Common myeloid progenitor, CD34-positive (primary cell): ENCODE measurements at regions not wholly inside any gene's neighbourhood (a gene's known extent, or its start where the extent isn't known, plus 50 kb on each side); places are given as distances from the start of the nearest gene placed in this dataset.

Experiments
- CTCF ChIA-PET: fragments of 350-600 bp; sonication (Branson Sonifier 250); formaldehyde crosslinking; loops from one replicate; lab custom pipeline; 2021; ENCODE audit warnings: antibody characterized with exemption; lab: Charles Lee
- POLR2A ChIA-PET: fragments of 350-600 bp; sonication (Branson Sonifier 250); formaldehyde crosslinking; loops from one replicate; lab custom pipeline; 2021; ENCODE audit warnings: antibody characterized with exemption; lab: Charles Lee
- DNase-seq, 3 donors: peaks; one replicate each; pipeline versions ENCODE4 v3.0.0 to v3.0.0-alpha.2; 2013
- H3K27ac ChIP-seq, 2 experiments: 1 replicate in 1 of 2; 2 replicates in 1 of 2; pipeline ENCODE4 v1.7.0; 2013; ENCODE audit warnings: inconsistent platforms in 2 of 2, low read length in 2 of 2, mild to moderate bottlenecking in 2 of 2, low read depth in 1 of 2, moderate library complexity in 1 of 2; ENCODE audit not compliant: severe bottlenecking in 2 of 2, insufficient read depth in 1 of 2, poor library complexity in 1 of 2
- H3K27me3 ChIP-seq, 5 experiments: replicated peaks in 2 of 5; 1 replicate in 3 of 5; 2 replicates in 2 of 5; pipeline versions ENCODE4 v1.6.1 to v1.7.0; 2013; ENCODE audit warnings: low read length in 4 of 5, mild to moderate bottlenecking in 2 of 5, moderate library complexity in 2 of 5, inconsistent platforms in 1 of 5; ENCODE audit not compliant: insufficient read depth in 5 of 5, control insufficient read depth in 4 of 5
- H3K36me3 ChIP-seq, 4 experiments: 1 replicate in 2 of 4; 2 replicates in 2 of 4; pipeline versions ENCODE4 v1.6.1 to v1.7.0; 2013; ENCODE audit warnings: low read length in 3 of 4, control low read depth in 1 of 4, mild to moderate bottlenecking in 1 of 4; ENCODE audit not compliant: control insufficient read depth in 4 of 4, insufficient read depth in 4 of 4
- H3K4me1 ChIP-seq, 4 experiments: 1 replicate in 3 of 4; 2 replicates in 1 of 4; pipeline versions ENCODE4 v1.6.1 to v1.7.1; 2013; ENCODE audit warnings: low read length in 3 of 4, mild to moderate bottlenecking in 3 of 4, control low read depth in 1 of 4, inconsistent platforms in 1 of 4, moderate library complexity in 1 of 4; ENCODE audit not compliant: control insufficient read depth in 4 of 4, insufficient read depth in 4 of 4; ENCODE audit errors: control extremely low read depth in 1 of 4
- H3K4me3 ChIP-seq, 7 experiments: 1 replicate in 4 of 7; 2 replicates in 3 of 7; pipeline versions ENCODE4 v1.5.1 to v1.7.0; 2013; ENCODE audit warnings: mild to moderate bottlenecking in 7 of 7, low read length in 6 of 7, moderate library complexity in 6 of 7, inconsistent platforms in 2 of 7, low read depth in 2 of 7, control low read depth in 1 of 7; ENCODE audit not compliant: insufficient read depth in 4 of 7, control insufficient read depth in 1 of 7; ENCODE audit errors: extremely low read depth in 1 of 7
- H3K9me3 ChIP-seq, 5 experiments: 1 replicate in 4 of 5; 2 replicates in 1 of 5; pipeline versions ENCODE4 v1.6.1 to v1.7.1; 2013; ENCODE audit warnings: low read length in 4 of 5, mild to moderate bottlenecking in 2 of 5, inconsistent platforms in 1 of 5, low read depth in 1 of 5, moderate library complexity in 1 of 5; ENCODE audit not compliant: control insufficient read depth in 4 of 5, insufficient read depth in 2 of 5; ENCODE audit errors: control extremely low read depth in 1 of 5
- WGBS: methylation state at CpG from one replicate; pipeline ENCODE4 v1.1.5; 2013; ENCODE audit not compliant: insufficient coverage; 5-methylcytosine and 5-hydroxymethylcytosine counted together

- DNase-seq, result no peak
- H3K27ac ChIP-seq, result no peak overlapping the region
- peaks cover 0 to 2% (median under 1%) of the 10 kb centered on the region in 4 experiments for H3K4me1 ChIP-seq
- ChIA-PET POLR2A (no interaction called here), CTCF (no interaction called here)
- H3K27me3 ChIP-seq, result no peaks in the 10 kb centered on the region
- no peaks in the 10 kb centered on the region for H3K9me3 ChIP-seq
- no peaks in the 10 kb centered on the region for H3K36me3 ChIP-seq
- H3K4me3 ChIP-seq, result no peak overlapping the region
- 96% methylated on average over 6 of the region's 6 CpGs for WGBS
These were observed 324.0 kb downstream of the MAF start for GRCh38 chr16:79276501-79276900.

- H3K9me3 ChIP-seq, result no peaks in the 10 kb centered on the region
- DNase-seq, result no peak
- H3K4me3 ChIP-seq, result no peak overlapping the region
- H3K27me3 ChIP-seq, result no peaks in the 10 kb centered on the region
- ChIA-PET POLR2A (no interaction called here), CTCF (no interaction called here)
- no peak overlapping the region for H3K27ac ChIP-seq
- H3K36me3 ChIP-seq, result no peaks in the 10 kb centered on the region
- WGBS, result 100% methylated on average over 3 of the region's 4 CpGs
- peaks cover 0 to 5% (median 2%) of the 10 kb centered on the region in 4 experiments for H3K4me1 ChIP-seq
These were observed 326.3 kb downstream of the MAF start for GRCh38 chr16:79274264-79274663.

GRCh38 chr16:79272141-79272577 lies 328.4 kb downstream of the MAF start:
- WGBS, result 95% methylated on average over 19 of the region's 19 CpGs
- ChIA-PET CTCF (no interaction called here), POLR2A (no interaction called here)
- Histone ChIP-seq H3K27ac (no peak overlapping the region), H3K4me1 (peaks cover 0 to 8% (median 0%) of the 10 kb centered on the region in 4 experiments), H3K36me3 (no peaks in the 10 kb centered on the region), H3K9me3 (no peaks in the 10 kb centered on the region), H3K4me3 (no peak overlapping the region), H3K27me3 (no peaks in the 10 kb centered on the region)
- DNase-seq, result no peak

- no peaks in the 10 kb centered on the region for H3K36me3 ChIP-seq
- no peaks in the 10 kb centered on the region for H3K27me3 ChIP-seq
- H3K27ac ChIP-seq, result no peak overlapping the region
- ChIA-PET CTCF (no interaction called here), POLR2A (no interaction called here)
- H3K9me3 ChIP-seq, result no peaks in the 10 kb centered on the region
- peaks cover 0 to 8% (median 0%) of the 10 kb centered on the region in 4 experiments for H3K4me1 ChIP-seq
- WGBS, result 0% methylated on average over 1 of the region's 1 CpG
- DNase-seq, result no peak
- H3K4me3 ChIP-seq, result no peak overlapping the region
These were observed 329.0 kb downstream of the MAF start for GRCh38 chr16:79271583-79271982.

- Histone ChIP-seq H3K36me3 (no peaks in the 10 kb centered on the region), H3K4me3 (no peak overlapping the region), H3K27ac (no peak overlapping the region), H3K4me1 (peaks cover 0 to 8% (median 0%) of the 10 kb centered on the region in 4 experiments), H3K27me3 (no peaks in the 10 kb centered on the region), H3K9me3 (no peaks in the 10 kb centered on the region)
- no CpG with 5 or more reads among the region's 2 CpGs for WGBS
- CTCF ChIA-PET, result no interaction called here
- no peak for DNase-seq
- POLR2A ChIA-PET, result no interaction called here
These were observed 330.5 kb downstream of the MAF start for GRCh38 chr16:79270011-79270410.

GRCh38 chr16:79269211-79269863 lies 331.2 kb downstream of the MAF start:
- H3K4me3 ChIP-seq, result no peak overlapping the region
- WGBS, result 84% methylated on average over 5 of the region's 8 CpGs
- H3K27me3 ChIP-seq, result no peaks in the 10 kb centered on the region
- H3K4me1 ChIP-seq, result peaks cover 0 to 12% (median 0%) of the 10 kb centered on the region in 4 experiments
- H3K9me3 ChIP-seq, result no peaks in the 10 kb centered on the region
- POLR2A ChIA-PET, result no interaction called here
- DNase-seq, result no peak
- H3K27ac ChIP-seq, result no peak overlapping the region
- CTCF ChIA-PET, result no interaction called here
- H3K36me3 ChIP-seq, result no peaks in the 10 kb centered on the region

GRCh38 chr16:79267781-79268180 lies 332.8 kb downstream of the MAF start:
- Histone ChIP-seq H3K36me3 (no peaks in the 10 kb centered on the region), H3K27me3 (no peaks in the 10 kb centered on the region), H3K4me1 (peaks cover 0 to 12% (median 0%) of the 10 kb centered on the region in 4 experiments), H3K27ac (no peak overlapping the region), H3K9me3 (no peaks in the 10 kb centered on the region), H3K4me3 (no peak overlapping the region)
- ChIA-PET CTCF (interaction anchor here (0.6 kb wide), 1 partner anchor 339 kb away, joined by 3 read pairs; no protein-coding TSS in a partner anchor), POLR2A (no interaction called here)
- no peak for DNase-seq
- WGBS, result 95% methylated on average over 4 of the region's 6 CpGs
